HG03097 (cell line): ENCODE measurements at regions not wholly inside any gene's neighbourhood (a gene's known extent, or its start where the extent isn't known, plus 50 kb on each side); places are given as distances from the start of the nearest gene placed in this dataset.
"Not testable (repeated sequence)": the region's sequence is repeated elsewhere in the genome, so short reads cannot be mapped to it uniquely, and the experiment has no call there.

Source experiments
- ATAC-seq: cut with Tn5 transposase; IDR thresholded peaks from one replicate; pipeline ENCODE4 v1.9.1; 2021; ENCODE audit not compliant: unreplicated experiment, low FRiP score

DNA sequence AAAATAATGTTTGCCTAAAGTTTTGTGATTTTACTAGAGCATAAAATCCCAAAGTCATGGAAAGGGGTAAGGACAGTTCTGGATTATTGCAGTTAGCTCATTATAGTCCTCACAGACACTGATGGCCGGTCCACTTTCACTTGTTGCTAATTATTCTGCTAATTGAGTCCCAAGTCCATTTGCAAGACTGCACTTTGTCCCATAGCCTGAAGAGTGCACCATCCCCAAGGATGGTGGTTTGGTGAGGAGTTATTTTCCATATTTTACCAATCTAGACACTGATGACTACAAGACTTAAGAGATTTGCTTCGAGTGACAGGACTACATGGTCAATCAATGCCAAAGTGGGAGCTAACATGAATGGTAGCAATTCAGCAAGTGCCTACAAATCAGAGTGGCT lies 181.8 kb upstream of the CACNA2D1 start:
- no peak for ATAC-seq

DNA sequence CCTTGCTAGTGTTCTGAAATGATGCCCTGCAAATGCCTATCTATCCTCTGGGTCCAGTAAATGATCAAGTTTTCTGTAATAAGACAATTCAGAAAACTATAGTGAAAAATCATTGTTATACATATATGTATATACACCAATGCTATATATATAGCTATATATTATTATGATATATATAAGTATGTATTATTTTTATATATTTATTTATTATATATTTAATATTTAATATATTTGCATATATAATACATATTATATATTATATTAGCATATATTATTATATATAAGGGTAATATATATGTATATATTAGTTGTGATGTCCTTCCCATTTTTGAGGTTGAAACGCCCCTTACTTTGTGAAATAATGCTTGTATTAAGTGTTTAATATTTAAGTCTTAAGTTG lies 181.4 kb upstream of the CACNA2D1 start:
- no peak for ATAC-seq

DNA sequence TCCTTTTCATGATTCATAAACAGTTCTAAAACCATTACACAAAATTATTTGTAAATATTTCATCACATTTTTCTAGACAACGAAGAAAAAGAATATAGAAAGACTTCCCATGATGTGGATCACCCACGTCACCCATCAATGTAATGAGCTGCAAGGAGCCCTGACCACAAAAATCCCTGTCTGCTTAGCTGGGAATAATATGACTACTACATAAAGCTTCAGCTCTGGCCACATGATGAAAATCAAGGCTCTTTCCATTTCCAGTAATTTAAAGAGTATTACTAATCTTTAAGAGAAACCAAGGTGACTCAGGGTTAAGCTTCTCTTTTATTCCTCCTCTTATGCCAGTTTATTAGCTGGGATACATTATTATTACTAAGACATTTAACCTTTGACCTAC lies 180.8 kb upstream of the CACNA2D1 start:
- ATAC-seq: no peak

- no peak for ATAC-seq
These were observed 180.2 kb upstream of the CACNA2D1 start for GRCh38 chr7:82623812-82624211.

DNA sequence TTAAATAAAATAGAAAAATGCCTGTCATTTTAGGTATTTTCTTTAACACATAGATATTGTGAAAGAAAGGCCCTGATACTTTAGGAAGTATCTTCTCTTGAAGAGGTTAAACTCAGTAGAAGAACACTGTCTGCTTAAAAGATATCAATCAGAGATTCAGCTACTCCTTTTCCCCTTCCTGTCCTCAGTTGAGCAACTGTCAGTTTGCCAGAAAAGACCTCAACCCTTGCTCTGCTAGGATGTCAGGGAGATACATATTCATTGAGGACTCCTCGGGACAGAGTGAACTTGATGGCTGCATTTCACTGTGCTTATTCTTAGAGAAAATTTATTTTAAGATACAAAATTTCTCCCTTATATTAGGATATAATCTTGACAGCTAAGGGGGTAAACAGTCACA lies 173.6 kb upstream of the CACNA2D1 start:
- no peak for ATAC-seq

DNA sequence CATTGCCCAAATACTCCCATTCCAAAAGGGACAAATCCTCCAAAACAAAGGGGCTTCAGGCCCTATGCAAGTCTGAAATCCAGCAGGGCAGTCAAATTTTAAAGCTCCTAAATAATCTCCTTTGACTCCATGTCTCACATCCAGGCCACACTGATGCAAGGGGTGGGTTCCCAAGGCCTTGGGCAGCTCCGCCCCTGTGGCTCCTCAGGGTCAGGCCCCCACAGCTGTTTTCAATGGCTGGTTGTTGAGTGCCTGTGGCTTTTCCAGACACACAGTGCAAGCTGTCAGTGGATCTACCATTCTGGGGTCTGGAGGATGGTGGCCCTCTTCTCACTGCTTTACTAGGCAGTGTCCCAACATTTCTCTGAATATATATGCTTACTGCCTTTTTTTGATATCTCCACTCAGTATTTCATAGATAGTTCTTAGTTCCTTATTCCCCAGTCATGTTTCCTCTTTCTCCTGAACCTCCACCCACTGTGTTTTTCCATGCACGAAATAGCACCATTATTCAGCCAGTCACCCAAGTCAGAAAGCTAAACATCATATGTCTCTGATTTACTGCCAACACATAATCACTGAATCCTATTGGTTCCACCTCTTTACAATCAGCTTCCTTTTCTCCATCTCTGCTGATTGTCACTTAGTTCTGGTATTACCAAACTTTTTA lies 172.6 kb upstream of the CACNA2D1 start:
- ATAC-seq: no peak

- ATAC-seq: no peak
These were observed 171.9 kb upstream of the CACNA2D1 start for GRCh38 chr7:82615527-82615926.

DNA sequence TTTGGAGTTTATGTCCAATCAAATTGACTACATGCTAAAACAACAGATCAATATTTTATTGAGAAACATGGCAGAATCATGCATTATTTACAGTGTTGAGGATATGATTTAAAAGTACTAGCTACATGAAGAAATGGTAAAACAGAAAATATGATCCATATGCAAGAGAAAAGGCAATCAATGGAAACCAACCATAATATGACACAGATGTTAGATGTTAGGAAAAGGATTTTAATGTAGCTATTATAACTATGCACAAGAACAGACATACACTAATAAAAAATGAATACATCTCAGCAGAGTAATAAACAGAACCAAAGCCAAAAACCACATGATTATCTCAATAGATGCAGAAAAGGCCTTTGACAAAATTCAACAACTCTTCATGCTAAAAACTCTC lies 166.2 kb upstream of the CACNA2D1 start:
- no peak for ATAC-seq

DNA sequence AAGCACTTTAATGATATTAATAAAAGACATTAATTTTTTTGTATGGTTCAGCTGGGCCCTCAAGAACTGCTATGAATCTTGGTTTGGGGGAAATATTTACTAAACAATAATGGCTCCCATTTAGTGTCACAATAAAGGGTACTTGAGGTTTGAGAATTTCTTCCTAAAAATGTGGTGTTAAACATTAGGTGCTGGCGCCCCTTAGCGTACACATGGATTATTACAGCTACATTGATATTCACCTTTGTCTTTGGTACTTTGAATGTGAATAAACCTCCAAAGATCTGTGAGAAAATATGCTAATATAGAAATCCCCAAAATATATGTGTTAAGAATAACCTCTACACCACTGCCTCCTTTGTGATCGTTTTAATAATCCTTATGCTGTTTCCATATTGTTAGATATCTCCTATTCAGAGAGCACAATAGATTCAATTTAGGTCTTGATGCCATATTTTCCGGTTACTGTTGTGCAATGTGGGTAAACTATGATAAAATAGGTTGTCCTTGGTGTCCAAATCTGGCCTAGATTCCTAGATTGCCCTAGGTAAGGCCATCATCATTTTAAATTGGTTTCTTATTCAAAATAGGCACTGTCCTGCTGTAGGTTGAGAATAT lies 161.8 kb upstream of the CACNA2D1 start:
- ATAC-seq: no peak

- ATAC-seq: no peak
These were observed 158.5 kb upstream of the CACNA2D1 start for GRCh38 chr7:82602066-82602465.

GRCh38 chr7:82600531-82600930 lies 157.0 kb upstream of the CACNA2D1 start:
- no peak for ATAC-seq

- ATAC-seq: no peak
These were observed 156.3 kb upstream of the CACNA2D1 start for GRCh38 chr7:82599895-82600294.

GRCh38 chr7:82598958-82599357 lies 155.4 kb upstream of the CACNA2D1 start:
- no peak for ATAC-seq

DNA sequence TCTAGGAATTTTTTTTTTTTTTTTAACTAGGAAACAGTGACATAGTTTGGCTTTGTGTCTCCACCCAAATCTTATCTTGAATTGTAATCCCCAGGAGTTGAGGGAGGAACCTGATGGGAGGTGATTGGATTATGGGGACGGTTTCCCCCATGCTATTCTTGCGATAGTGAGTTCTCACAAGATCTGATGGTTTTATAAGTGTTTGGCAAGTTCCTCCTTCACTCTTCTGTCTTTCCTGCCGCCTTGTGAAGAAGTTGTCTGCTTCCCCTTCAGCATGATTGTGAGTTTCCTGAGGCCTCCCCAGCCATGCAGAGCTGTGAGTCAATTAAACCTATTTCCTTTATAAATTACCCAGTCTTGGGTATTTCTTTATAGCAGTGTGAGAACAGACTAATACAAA lies 152.2 kb upstream of the CACNA2D1 start:
- not testable (repeated sequence) for ATAC-seq

DNA sequence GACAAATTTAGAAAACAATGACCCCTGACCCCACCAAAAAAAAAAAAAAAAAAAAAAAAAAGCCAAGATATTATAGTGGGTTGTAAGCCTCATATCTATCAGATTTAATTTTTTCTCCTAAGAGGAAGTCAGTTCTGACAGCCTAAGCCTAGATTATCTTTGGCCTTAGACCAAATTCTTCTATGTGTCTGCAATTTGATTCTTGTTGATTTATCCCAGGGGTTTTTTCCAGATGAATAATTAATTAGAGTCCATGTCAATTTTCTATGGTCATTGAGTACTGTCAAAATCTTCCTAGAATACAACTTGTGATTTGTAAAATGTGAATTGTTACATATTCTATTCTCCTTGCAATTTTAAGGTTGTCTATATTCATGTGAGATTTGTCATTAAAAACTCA lies 151.6 kb upstream of the CACNA2D1 start:
- ATAC-seq: no peak

GRCh38 chr7:82594665-82595064 lies 151.1 kb upstream of the CACNA2D1 start:
- ATAC-seq: no peak

DNA sequence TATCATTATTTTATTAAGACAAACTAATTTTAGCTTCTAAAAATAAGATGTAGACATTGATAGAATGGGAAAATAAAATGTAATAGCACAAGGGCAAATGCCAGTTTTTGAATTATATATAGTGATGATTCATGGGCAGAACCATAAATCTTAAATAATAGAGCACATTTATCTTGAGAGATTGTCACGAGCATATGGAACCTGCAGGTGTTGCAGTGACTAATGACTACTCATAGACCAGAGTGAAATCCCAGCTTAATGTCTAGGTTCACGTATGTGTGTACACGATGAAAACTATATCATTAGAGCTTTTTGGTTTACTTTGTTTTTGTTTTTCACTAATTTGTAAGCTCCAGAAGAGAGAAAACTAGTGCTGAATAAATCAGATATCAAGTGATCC lies 150.2 kb upstream of the CACNA2D1 start:
- ATAC-seq: no peak

GRCh38 chr7:82592416-82592815 lies 148.8 kb upstream of the CACNA2D1 start:
- no peak for ATAC-seq

DNA sequence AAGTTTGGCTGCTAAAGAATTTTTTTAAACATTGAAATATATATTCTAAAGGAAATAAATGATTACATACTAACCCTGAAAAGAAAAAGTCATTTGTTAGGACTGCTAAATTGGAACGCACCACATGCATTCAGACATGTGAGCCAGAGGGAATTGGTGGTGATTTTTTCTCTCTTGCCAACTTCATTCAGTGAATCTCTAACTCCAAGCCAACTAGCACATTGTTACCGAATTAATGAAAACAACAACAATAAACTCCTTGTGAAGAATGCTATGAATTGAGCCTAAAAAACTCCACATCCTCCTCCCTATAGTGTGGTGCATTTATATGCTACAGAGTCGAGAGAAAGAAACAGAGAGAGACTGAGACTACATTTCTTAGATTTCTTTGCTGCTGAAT lies 135.5 kb upstream of the CACNA2D1 start:
- no peak for ATAC-seq

- ATAC-seq: no peak
These were observed 134.9 kb upstream of the CACNA2D1 start for GRCh38 chr7:82578430-82578829.

DNA sequence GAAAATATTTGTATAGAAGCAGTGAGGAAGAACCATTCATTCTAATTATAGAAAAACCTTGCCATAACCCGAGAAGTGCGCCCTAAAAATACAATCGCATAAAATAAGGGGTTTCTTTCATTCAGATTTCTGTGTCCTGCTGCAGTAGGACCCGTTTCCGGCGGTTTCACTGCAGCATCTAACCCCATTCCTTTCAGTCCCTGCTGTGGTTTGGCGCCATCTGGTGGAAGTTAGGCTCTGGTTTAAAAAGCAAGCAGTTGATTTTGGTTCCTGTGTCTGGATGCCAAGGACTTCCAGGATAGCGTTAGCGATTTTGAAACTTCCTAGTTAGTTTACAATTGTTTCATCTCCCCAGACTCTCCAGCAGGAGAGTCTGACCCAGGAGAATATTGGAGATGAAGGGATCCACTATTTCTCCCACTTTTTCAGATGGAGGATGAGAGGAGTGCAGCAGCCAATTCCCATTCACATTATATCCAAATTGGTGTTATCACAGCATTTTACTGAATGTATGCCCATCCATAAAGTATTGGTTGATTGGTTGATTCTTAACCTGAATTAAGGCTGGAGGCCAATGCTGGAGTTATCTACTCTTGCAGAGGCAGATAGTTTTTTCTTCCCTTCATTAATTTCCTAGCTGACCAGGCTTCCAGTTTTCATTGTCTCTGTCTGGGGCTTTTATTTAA lies 128.8 kb upstream of the CACNA2D1 start:
- ATAC-seq: peak; percentile 80

DNA sequence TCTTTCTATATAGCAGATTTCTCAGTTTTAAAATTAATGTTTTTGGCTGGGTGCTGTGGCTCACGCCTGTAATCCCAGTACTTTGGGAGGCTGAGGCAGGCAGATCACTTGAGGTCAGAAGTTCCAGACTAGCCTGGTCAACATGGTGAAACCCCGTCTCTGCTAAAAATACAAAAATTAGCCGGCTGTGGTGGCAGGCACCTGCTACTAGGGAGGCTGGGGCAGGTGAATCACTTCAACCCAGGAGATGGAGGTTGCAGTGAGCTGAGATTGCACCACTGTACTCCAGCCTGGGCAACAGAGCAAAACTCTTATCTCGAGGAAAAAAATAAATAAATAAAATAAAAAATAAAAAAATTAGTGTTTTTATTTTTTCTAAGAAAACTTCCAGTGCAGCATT lies 127.5 kb upstream of the CACNA2D1 start:
- ATAC-seq: not testable (repeated sequence)
